ENCODE measurements at regions not wholly inside any gene's neighbourhood (a gene's known extent, or its start where the extent isn't known, plus 50 kb on each side); places are given as distances from the start of the nearest gene placed in this dataset.

DNA sequence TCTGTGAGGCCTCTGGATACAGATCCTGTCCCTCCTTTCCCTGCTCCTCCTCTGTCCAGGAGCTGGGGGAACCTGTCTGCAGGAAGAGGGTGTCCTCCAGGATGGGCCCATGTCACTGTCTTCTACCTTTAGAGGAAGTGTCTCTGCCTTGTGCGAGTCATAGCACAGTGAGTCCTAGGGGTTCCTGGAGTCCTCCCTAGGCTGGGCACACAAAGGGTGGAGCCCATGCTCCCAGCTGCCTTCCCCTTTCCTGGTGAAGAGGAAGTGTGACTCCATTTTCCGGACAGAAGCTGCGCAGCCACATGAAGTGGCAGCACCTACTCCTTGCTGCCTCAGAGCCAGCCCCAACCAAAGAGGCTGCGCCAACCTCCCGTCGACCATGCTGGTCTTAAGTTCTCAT is 112.2 kb downstream of the CTTN start:
- peaks cover 21% of the 10 kb centered on the region for H3K4me1 Mint-ChIP-seq
- H3K4me2 ChIP-seq, result no peak overlapping the region
- H2AFZ ChIP-seq (replicated peaks), result no peak overlapping the region
- H3F3A ChIP-seq (ENCODE audit: low read depth), result no peaks in the 10 kb centered on the region
- H3K36me3 Mint-ChIP-seq, result no peaks in the 10 kb centered on the region
- no peaks in the 10 kb centered on the region for H3K79me2 ChIP-seq (ENCODE audit: low read depth)
- no peaks in the 10 kb centered on the region for H3K27me3 ChIP-seq
- peaks cover 14% of the 10 kb centered on the region for H3K4me1 ChIP-seq
- no peaks in the 10 kb centered on the region for H3K27me3 Mint-ChIP-seq (ENCODE audit: insufficient read depth, low read depth)
- no peak overlapping the region for H3K27ac Mint-ChIP-seq
- H3K27ac ChIP-seq, result no peak overlapping the region
- H3K9me3 Mint-ChIP-seq, result peaks cover 24% of the 10 kb centered on the region
- DNase-seq (ENCODE audit: low spot score), result no peak
- H3K4me3 ChIP-seq, result no peak overlapping the region
- H3K9ac ChIP-seq, result no peak overlapping the region
- no peak overlapping the region for H3K4me3 Mint-ChIP-seq
- TF ChIP-seq EZH2 (IDR thresholded peaks at IDR 0.05) (no peak), EZH2phosphoT487 (IDR thresholded peaks at IDR 0.05) (no peak)
- TF ChIP-seq, protein P1, sequence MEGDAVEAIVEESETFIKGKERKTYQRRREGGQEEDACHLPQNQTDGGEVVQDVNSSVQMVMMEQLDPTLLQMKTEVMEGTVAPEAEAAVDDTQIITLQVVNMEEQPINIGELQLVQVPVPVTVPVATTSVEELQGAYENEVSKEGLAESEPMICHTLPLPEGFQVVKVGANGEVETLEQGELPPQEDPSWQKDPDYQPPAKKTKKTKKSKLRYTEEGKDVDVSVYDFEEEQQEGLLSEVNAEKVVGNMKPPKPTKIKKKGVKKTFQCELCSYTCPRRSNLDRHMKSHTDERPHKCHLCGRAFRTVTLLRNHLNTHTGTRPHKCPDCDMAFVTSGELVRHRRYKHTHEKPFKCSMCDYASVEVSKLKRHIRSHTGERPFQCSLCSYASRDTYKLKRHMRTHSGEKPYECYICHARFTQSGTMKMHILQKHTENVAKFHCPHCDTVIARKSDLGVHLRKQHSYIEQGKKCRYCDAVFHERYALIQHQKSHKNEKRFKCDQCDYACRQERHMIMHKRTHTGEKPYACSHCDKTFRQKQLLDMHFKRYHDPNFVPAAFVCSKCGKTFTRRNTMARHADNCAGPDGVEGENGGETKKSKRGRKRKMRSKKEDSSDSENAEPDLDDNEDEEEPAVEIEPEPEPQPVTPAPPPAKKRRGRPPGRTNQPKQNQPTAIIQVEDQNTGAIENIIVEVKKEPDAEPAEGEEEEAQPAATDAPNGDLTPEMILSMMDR (IDR thresholded peaks at IDR 0.05), result no peak
- H3K36me3 ChIP-seq, result no peaks in the 10 kb centered on the region
- H3K9me3 ChIP-seq (ENCODE audit: low read depth), result peaks cover 8% of the 10 kb centered on the region
- no peaks in the 10 kb centered on the region for H4K20me1 ChIP-seq (ENCODE audit: low read depth)

DNA sequence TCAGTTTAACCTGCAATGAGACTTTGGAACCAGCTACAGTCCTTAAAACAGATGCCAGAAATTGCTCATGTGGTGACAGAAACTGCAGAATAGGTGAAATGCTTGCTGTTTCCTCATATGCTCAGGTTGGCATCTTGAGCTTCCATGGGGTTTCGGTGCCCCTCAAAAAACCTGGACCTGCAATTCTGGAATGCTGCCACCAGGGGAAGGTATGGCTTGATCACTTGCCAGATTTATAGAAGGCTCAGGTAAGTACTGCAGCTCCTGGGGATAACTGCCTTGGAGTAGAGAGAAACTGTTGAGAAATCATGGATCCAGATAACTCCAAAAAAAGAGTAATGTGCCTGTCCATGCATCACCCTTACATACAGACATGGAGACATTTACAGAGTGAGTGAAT is 113.0 kb downstream of the CTTN start:
- Histone ChIP-seq H3K4me1 (peaks cover 14% of the 10 kb centered on the region), H3F3A (ENCODE audit: low read depth) (no peaks in the 10 kb centered on the region), H3K27me3 (no peaks in the 10 kb centered on the region), H2AFZ (replicated peaks) (no peak overlapping the region), H3K36me3 (no peaks in the 10 kb centered on the region), H3K27ac (no peak overlapping the region), H3K4me2 (no peak overlapping the region), H3K9ac (no peak overlapping the region), H4K20me1 (ENCODE audit: low read depth) (no peaks in the 10 kb centered on the region), H3K4me3 (no peak overlapping the region), H3K9me3 (ENCODE audit: low read depth) (peaks cover 8% of the 10 kb centered on the region), H3K79me2 (ENCODE audit: low read depth) (no peaks in the 10 kb centered on the region)
- no peaks in the 10 kb centered on the region for H3K36me3 Mint-ChIP-seq
- H3K27ac Mint-ChIP-seq, result no peak overlapping the region
- H3K4me3 Mint-ChIP-seq, result no peak overlapping the region
- peaks cover 25% of the 10 kb centered on the region for H3K9me3 Mint-ChIP-seq
- DNase-seq (ENCODE audit: low spot score), result no peak
- TF ChIP-seq, protein P1 (IDR thresholded peaks at IDR 0.05), result peak; percentile 41
- TF ChIP-seq EZH2phosphoT487 (IDR thresholded peaks at IDR 0.05) (no peak), EZH2 (IDR thresholded peaks at IDR 0.05) (no peak)
- H3K27me3 Mint-ChIP-seq (ENCODE audit: insufficient read depth, low read depth), result no peaks in the 10 kb centered on the region
- peaks cover 21% of the 10 kb centered on the region for H3K4me1 Mint-ChIP-seq

DNA sequence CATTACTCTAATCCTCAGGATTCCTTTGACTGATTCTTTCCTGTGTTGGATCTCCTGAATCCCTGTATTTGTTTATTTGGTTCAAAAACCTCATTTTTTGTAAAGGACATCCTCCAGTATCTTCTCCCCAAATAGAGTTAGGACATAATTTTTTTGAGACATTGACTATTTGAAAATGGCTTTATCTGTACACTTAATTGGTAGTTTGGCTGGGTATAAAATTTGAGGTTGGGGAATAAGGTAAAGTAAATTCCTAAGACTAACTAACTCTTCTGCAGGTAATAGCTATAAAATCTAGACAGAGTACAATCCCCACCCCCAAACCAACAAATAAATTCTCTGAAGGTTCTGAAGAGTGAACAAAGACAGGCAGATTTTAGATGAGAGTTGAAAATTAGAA is 114.4 kb downstream of the CTTN start:
- H3K4me2 ChIP-seq, result no peak overlapping the region
- H3K9me3 ChIP-seq (ENCODE audit: low read depth), result peaks cover 8% of the 10 kb centered on the region
- no peaks in the 10 kb centered on the region for H3K36me3 Mint-ChIP-seq
- H3K36me3 ChIP-seq, result no peaks in the 10 kb centered on the region
- H2AFZ ChIP-seq (replicated peaks), result no peak overlapping the region
- H3K27ac Mint-ChIP-seq, result no peak overlapping the region
- peaks cover 13% of the 10 kb centered on the region for H3K4me1 Mint-ChIP-seq
- DNase-seq (ENCODE audit: low spot score), result no peak
- H3K27ac ChIP-seq, result no peak overlapping the region
- H3K27me3 Mint-ChIP-seq (ENCODE audit: insufficient read depth, low read depth), result no peaks in the 10 kb centered on the region
- H3K9ac ChIP-seq, result no peak overlapping the region
- H3K9me3 Mint-ChIP-seq, result peaks cover 27% of the 10 kb centered on the region
- no peak for TF ChIP-seq EZH2phosphoT487 (IDR thresholded peaks at IDR 0.05)
- TF ChIP-seq EZH2 (IDR thresholded peaks at IDR 0.05), result no peak
- TF ChIP-seq, protein P1 (IDR thresholded peaks at IDR 0.05), result no peak
- no peaks in the 10 kb centered on the region for H3K27me3 ChIP-seq
- no peak overlapping the region for H3K4me3 ChIP-seq
- no peak overlapping the region for H3K4me3 Mint-ChIP-seq
- H3F3A ChIP-seq (ENCODE audit: low read depth), result no peaks in the 10 kb centered on the region
- no peaks in the 10 kb centered on the region for H3K79me2 ChIP-seq (ENCODE audit: low read depth)
- no peaks in the 10 kb centered on the region for H4K20me1 ChIP-seq (ENCODE audit: low read depth)
- H3K4me1 ChIP-seq, result peaks cover 14% of the 10 kb centered on the region

Data from neural progenitor cell (in vitro differentiated cells).